ENCODE measurements at regions not wholly inside any gene's neighbourhood (a gene's known extent, or its start where the extent isn't known, plus 50 kb on each side); places are given as distances from the start of the nearest gene placed in this dataset.
"Not testable (repeated sequence)": the region's sequence is repeated elsewhere in the genome, so short reads cannot be mapped to it uniquely, and the experiment has no call there.

DNA sequence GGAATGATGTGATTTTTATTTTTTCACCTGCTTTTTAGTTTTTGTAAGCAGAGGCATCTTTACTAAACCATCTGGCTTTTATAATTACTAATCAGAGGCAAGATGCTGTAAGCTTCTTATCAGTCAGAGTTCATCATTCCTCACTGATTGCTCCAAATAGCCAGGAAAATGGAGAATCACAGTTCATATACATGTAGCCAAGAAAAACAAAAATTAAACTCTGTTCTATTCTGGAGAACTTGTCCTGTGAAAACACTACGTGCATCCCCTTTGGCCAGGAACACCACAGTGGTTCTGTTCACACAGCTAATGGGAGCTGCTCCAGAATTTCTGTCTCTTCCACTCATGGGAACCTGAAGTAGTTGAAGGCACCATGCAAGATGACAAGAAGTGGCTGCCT, 725.5 kb upstream of the CHRM3 start:
- DNase-seq (ENCODE audit: low read depth in 4 of 4, low spot score in 1 of 4), result no peak

- no peak for DNase-seq (ENCODE audit: low read depth in 4 of 4, low spot score in 1 of 4)
Measured at GRCh38 chr1:238658763-238659162, 727.6 kb upstream of the CHRM3 start.

DNA sequence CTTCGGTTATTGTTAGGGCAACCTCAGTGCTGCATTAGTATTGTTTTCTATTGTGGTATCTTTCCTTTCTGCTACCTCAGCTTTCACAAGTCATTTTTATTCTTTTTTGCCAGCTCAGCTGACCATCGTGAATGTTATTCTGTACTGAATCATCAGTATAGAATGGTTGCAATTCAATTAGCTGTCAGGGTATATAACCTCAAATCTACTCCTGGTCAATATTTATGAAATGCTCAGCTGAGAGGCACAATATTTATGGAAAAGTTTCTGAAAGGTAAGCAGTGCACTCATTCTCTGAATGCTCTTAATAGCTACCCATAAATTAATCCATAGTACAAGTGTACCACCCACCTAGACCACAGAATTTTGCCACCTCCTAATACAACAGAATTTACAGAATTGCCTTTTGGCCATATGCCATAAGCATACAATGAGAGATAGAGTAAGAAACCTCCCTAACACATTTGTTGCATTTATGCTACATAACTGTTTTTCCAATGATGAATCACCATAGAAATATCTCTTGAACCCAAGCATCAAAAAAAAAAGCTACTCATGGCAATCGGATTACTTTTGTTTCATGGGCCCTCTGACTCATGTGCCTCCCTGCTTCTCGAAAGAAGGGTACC, 732.6 kb upstream of the CHRM3 start:
- no peak for DNase-seq (ENCODE audit: low read depth in 4 of 4, low spot score in 1 of 4)

- DNase-seq (ENCODE audit: low read depth in 4 of 4, low spot score in 1 of 4), result no peak
Measured at GRCh38 chr1:238652346-238652968, 733.9 kb upstream of the CHRM3 start.

GRCh38 chr1:238649200-238649599, 737.2 kb upstream of the CHRM3 start:
- no peak for DNase-seq (ENCODE audit: low read depth in 4 of 4, low spot score in 1 of 4)

GRCh38 chr1:238648751-238649150, 737.6 kb upstream of the CHRM3 start:
- DNase-seq (ENCODE audit: low read depth in 4 of 4, low spot score in 1 of 4), result no peak

- no peak for DNase-seq (ENCODE audit: low read depth in 4 of 4, low spot score in 1 of 4)
Measured at GRCh38 chr1:238648296-238648695, 738.1 kb upstream of the CHRM3 start.

GRCh38 chr1:238647877-238648276, 738.5 kb upstream of the CHRM3 start:
- no peak for DNase-seq (ENCODE audit: low read depth in 4 of 4, low spot score in 1 of 4)

- no peak for DNase-seq (ENCODE audit: low read depth in 4 of 4, low spot score in 1 of 4)
Measured at GRCh38 chr1:238642231-238642630, 744.1 kb upstream of the CHRM3 start.

- no peak for DNase-seq (ENCODE audit: low read depth in 4 of 4, low spot score in 1 of 4)
Measured at GRCh38 chr1:238639861-238640260, 746.5 kb upstream of the CHRM3 start.

DNA sequence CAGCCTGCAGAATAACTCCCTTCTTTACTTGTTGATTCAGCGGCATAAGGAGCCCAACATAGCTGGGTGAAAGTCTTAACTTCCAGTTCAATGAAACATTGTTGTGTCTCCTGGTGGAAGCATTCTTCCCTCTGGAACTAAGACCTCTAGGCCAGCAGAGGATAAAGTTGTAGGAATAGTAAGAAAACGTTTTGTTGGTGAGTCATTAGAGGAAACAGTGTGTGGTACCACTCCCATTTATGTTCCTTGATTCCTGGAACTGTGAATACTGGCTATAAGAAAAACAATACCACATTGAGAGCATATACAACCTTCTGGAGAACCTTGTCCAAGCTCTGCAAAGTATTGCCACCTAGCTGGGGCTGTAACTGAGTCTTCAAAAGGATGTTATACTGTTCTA, 737.4 kb upstream of the ZP4 start:
- DNase-seq (ENCODE audit: low read depth in 4 of 4, low spot score in 1 of 4), result no peak

DNA sequence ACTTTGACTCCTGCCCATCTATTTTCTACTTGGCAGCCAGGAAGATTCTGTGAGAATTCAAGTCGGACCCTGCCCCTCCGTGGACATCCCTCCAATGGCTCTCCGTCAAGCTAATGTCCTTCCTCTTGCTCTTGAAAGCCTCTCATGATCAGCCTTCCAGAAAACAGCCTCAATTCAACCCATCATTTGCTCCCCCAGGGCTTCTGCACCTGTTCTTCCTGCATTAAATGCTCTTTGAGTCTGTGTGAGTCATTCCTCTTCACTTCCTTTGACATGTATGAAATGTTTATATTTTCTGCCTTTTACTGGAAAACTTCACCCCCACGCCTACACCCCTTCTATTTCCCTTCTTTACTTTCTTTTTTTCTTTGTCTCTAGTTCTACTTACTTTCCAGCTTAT, 734.1 kb upstream of the ZP4 start:
- DNase-seq (ENCODE audit: low read depth in 4 of 4, low spot score in 1 of 4), result no peak

DNA sequence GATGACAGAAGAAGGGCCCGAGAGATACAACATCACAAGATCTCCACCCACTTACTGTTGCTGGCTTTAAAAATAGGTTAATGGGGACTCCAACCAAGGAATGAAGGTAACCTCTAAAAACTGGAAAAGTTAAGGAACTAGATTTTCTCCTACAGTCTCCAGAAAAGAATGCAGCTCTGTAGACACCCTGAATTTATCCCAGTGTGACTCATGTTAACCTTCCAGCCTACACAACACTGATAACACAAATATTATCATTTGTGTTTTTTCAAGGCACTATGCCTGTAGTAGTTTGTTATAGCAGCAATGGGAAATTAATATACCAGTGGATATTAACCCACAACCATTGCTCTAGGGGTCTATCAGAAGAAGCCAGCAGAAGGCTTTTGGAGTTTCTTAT, 730.7 kb upstream of the ZP4 start:
- DNase-seq (ENCODE audit: low read depth in 4 of 4, low spot score in 1 of 4), result no peak

GRCh38 chr1:238619652-238620051, 728.9 kb upstream of the ZP4 start:
- DNase-seq (ENCODE audit: low read depth in 4 of 4, low spot score in 1 of 4), result no peak

- no peak for DNase-seq (ENCODE audit: low read depth in 4 of 4, low spot score in 1 of 4)
Measured at GRCh38 chr1:238611406-238611805, 720.7 kb upstream of the ZP4 start.

DNA sequence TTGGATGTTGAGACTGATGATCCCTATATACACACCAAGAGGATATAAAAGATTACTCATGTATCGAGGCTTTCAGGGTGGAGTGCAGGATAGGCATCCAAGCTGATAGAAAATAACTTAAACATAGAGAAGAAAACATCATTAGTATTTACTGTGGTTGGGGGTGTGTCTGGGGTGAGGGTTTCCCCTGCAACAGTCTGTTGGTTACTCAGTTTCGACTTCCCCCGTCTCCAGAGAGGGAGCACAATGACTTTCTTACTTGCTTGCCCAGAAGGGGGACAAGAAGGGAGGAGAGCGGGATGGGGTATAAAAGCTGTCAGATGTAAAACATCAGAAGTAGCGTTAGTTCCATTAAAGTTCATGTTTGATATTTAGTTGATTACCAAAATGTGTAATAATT, 717.4 kb upstream of the ZP4 start:
- DNase-seq (ENCODE audit: low read depth in 4 of 4, low spot score in 1 of 4), result no peak

GRCh38 chr1:238606896-238607295, 716.2 kb upstream of the ZP4 start:
- DNase-seq (ENCODE audit: low read depth in 4 of 4, low spot score in 1 of 4), result no peak

- no peak for DNase-seq (ENCODE audit: low read depth in 4 of 4, low spot score in 1 of 4)
Measured at GRCh38 chr1:238606457-238606856, 715.7 kb upstream of the ZP4 start.

DNA sequence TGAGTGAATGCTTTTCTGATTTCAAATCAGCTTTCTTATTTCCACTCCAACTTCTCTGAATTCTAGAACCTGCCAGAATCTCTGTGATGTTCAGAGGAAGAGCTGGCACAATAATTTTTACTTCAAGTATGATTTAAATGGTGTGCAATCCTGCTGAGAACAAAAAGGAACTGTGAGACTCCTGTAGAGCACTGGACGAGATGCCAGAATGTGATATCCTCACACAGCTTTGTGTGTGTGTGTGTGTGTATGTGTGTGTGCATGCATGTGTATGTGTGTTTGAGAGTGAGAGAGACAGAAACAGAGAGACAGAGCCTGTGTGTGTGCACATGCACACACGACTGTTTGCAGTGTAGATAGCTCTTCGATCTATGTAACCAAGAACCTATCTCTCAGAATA, 713.6 kb upstream of the ZP4 start:
- DNase-seq (ENCODE audit: low read depth in 4 of 4, low spot score in 1 of 4), result no peak

GRCh38 chr1:238601604-238602003, 710.9 kb upstream of the ZP4 start:
- DNase-seq (ENCODE audit: low read depth in 4 of 4, low spot score in 1 of 4), result not testable (repeated sequence)

- no peak for DNase-seq (ENCODE audit: low read depth in 4 of 4, low spot score in 1 of 4)
Measured at GRCh38 chr1:238596703-238597102, 706.0 kb upstream of the ZP4 start.

DNA sequence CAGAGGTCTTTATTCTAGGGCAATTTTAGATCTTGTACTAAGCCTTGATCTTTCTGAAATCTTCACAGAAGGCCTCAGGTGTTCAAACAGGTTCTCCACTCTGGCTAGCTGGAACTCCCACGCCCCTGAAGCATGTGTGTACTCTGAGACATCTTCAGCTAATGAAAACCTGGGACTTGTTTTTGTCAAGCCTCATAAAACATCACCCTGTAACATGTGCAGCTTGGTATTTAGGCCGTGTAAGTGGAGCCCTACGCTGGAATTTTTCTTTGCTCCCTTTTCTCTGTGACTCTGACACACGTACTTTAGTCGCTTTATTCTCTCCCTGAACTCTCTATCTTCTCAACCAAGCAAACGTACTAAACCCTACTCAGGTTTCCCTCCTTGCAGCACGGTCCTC, 701.9 kb upstream of the ZP4 start:
- DNase-seq (ENCODE audit: low read depth in 4 of 4, low spot score in 1 of 4), result no peak

DNA sequence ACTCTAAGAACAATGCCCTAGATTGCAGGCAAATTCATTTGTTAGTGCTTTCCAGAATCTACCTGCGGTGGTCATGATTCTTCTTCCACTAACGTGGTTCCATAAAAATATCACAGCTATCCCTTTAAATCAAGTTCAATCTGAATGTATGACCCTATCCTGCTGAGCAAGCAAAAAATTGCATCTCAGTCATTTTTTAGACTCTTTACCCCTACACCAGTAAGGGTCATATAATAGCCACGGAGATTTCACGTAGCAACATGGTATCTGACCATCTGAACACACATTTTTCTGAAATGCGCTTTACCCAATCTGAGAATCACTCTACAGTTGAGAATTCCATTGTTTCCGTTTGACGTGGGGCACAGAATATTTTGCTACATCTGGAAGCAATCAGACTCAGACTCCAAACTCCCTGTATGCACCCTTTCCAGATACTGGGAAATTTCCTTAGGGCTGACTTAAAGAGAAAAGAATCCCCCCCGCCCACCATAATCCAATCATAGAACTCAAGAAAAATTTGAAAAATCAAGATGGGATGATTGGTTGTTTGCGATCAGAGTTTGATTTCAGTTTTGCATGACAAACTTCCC, 699.2 kb upstream of the ZP4 start:
- DNase-seq (ENCODE audit: low read depth in 4 of 4, low spot score in 1 of 4), result no peak

All from stimulated activated CD4-positive, alpha-beta T cell treated with anti-CD3 and anti-CD28 coated beads, Interleukin-1b, Interleukin-23, amount 100 ng/mL, for 24 hours (primary cell).